Iris pigment epithelial cell (primary cell): ENCODE measurements at regions not wholly inside any gene's neighbourhood (a gene's known extent, or its start where the extent isn't known, plus 50 kb on each side); places are given as distances from the start of the nearest gene placed in this dataset.

Experiments
- DNase-seq: peaks from one replicate; pipeline ENCODE4 v3.0.0-alpha.2; 2011; ENCODE audit warnings: low read depth

DNA sequence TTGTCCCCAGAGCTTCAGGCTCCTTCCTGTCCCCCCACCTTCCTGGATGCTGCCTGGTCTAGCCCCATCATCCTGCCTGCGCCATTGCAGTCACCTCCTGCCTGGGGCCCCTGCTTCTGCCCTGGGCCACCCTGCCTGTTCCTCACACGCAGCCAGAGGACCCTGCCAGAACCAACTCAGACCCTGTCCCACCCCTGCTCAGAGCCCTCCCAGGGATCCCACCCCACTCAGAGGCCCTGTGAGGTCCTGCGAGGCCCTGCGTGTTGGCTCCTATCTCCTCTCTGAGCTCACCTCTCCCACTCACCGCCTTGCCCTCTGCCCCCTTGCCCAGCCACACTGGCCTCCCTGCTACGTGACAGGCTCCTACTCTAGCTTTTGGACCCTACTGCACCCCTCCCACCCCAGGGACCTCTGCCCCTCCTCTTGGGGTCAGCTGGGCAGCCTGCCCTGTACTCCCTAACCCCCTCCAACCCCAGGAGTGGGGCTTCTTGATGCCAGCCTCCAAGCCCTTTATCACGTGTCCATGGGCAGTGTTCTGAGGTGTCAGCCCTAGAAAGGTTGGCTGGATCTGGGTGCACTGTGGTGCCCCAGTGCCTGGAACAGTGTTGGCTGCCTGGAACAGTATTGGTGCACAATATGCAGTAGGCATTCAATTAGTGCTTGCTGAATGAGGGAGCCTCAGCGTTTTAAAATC, 68.3 kb downstream of the CEBPB start:
- DNase-seq, result no peak

GRCh38 chr20:50259705-50260478, 69.3 kb downstream of the CEBPB start:
- no peak for DNase-seq

GRCh38 chr20:50260479-50261221, 70.0 kb downstream of the CEBPB start:
- DNase-seq, result peak; percentile 49

DNA sequence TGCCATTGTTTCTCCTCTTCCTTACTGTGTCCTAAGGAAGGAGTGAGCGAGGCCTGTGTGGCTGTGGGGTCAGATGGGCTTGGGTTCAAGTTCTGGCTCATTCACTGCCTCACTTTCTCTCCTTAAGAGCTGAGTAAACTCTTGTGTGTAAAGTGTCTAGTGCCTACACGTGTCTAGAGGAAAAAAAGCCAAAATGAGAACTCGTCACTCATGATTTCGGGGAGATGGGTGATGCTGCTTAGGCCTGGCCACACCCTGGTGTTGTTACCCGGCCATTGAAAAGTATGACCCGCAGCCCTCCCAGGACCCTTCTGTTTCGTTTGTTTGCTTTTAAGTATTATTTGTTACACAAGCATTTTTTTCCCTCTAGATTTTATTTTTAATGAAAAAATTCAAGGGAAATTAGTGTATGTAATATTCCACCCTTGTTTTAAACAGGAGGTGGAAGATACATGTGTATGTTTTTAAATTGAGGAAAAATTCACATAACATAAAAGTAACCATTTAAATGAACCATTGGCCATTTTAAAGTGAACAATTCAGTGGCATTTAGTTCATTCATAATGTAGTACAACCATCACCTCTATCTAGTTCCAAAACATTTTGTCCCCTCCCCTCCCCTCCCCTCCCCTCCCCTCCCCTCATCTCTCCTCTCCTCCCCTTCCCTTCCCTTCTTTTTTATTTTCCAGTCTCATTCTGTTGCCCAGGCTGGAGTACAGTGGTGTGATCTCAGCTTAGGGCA, 71.0 kb downstream of the CEBPB start:
- no peak for DNase-seq

- DNase-seq, result no peak
Measured at GRCh38 chr20:50263831-50264230, 73.2 kb downstream of the CEBPB start.

DNA sequence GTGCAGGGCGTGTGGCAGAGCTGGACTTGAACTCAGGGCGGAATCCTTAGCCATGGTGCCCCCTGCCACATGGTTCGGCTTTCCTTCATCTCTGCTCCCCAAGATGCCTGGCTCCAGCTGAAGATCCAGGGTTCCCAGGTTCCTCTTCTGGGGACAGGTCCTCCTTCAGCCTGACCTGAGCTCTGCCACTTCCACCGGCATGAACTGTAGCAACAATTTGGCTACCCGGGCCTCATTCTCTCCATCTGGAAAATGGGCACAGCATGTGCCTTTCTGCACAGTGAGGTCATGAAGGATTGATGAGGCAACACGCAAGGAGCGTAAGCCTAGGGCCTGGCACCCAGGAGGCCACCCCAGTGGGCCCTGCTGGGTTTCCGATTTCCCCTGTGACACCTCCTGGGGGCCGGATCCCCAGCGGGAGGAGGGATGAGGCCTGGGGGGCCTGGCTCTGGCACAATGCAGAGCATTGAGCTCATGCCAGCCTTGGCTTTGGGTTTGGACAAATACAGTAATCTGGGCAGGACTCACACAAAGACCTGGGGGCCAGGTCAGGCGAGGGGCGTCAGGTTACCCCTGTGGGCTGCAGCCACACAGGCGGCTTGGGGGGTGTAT, 74.0 kb downstream of the CEBPB start:
- no peak for DNase-seq

DNA sequence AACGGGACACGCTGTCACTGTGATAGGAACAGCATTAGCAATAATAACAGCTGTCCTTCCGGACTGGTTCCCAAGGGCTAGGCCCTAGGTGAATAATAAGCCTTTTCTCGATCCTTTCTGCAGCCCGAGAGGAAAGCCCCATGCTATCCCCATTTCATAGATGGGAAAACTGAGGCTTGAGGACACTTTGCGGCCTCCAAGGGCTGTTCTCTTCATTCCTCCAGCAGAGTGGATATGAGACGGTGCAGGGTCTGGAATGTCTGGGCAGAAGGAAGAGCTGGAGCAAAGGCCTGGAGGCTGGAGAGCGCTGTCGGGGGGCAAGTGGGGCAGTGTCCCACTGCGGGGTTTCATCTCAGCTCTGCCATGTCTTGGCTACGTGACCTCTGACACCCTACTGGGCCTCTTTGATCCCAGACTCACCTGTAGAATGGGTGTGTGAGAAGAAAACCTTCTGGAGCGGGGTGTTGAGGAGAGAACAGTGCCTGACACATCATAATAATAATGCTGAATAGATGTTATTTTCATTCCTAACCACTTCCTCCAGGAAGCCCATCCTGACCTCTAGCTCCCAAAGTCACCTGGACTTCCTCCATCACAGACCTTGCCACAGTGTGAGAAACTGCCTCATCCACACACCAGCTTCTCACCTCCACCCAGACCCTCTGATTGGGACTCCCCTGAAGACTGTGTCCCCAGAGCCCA, 74.8 kb downstream of the CEBPB start:
- no peak for DNase-seq

DNA sequence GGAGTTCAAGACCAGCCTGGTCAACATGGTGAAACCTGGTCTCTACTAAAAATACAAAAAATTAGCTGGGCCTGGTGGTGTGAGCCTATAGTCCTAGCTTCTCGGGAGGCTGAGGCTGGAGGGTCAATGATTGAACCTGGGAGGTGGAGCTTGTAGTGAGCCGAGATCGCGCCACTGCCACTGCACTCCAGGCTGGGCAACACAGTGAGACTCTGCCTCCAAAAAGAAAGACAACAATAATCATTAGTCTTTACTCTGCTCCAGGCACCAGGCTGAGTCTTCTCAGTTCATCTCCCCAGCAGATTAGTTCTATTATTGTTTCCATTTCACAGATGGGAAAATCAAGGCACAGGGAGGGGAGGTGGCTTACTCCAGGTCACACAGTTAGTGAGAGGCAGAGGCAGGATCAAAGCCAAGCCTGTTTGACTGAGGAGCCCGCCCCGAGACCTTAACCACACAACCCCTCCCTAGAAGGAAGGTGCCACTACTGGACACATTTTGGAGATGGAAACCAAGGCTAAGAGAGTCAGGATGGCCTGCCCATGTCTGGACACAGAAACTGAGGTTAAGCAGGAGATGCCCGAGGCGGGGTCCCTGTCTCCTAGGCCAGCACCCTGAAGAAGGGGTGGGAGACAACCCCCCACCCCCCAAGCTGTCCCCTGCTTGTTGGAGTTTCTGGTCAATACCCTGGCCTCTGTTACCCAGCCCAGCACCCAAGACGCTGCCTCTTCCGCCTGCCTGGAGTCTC, 75.8 kb downstream of the CEBPB start:
- DNase-seq, result no peak

GRCh38 chr20:50267041-50267865, 76.6 kb downstream of the CEBPB start:
- DNase-seq, result no peak

DNA sequence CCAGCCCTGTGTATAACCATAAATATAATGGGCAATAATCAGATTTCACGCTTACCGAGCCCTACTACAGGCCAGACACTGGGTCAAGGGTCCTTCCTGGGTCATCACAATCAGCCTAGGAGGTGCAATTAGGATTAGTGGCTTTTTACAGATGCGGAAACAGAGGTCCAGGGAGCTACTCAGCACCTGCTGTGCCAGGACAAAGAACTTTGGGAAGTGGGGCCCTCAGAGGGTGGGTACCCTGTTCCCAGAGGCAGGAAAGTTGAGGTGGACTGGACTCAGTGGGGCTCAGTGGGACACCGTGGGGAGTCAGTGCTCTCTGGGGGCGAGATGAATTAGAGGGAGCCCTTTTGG, 77.2 kb downstream of the CEBPB start:
- DNase-seq, result no peak

DNA sequence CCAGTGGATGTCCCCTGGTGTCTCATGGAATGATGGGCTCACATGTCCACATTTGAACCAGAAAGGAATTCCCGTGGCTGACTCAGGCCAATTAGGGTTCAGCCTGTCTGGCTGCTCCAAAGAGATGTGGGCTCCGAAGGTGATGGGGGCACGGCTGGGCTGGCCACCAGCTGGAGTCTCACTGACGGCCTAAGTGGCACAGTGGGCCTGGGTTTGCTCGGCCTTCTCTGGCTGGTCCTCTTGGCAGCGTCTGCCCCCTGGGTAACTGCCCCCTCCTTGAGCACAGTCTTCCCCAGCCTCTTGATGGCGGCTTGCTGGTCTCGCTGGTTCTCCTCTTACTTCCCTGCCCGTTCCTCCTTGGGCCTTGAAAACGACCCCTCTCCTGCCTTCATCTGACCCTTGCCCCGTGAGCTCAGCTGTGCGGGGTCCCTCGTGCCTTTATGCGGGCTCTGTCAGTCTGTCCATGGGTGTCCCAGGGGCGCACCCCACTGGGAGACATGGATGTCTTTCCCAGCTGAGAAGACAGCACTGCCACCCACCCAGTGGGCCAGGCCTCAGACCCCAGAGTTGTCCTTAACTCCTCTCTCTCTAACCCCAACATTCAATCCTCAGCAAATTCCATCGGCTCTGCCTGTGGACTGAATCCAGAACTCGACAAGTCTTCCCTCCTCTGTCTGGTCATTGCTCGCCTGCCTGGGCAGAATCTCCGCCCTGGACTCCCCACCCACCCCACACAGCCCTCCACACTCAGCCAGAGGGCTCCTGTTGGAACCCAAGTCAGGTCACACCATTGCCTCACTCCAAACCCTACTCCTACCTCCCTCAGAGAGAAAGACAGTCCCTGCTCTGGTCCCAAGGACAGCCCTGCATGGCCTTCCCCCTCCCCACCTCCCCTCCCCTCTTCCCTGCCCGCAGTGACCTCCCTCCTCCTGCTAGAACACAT, 78.7 kb downstream of the CEBPB start:
- no peak for DNase-seq

DNA sequence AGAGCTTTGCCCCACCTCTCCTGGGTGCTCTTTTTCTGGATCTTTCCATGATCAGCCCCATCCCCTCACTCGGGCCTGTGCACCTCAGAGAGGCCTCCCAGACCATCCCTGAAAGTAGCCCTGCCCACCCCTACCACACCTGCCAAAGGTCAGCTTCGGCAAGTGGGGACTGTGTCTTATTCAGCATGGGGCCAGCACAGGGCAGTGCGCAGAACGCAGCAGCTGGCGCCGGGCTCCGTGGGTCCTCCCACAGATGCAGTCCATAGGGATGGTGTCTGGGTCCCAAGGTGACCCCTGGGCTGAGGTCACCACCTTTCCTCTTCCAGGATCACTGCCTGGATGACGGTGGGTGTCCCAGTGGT, 79.4 kb downstream of the CEBPB start:
- DNase-seq, result no peak

- DNase-seq, result no peak
Measured at GRCh38 chr20:50270569-50270968, 79.9 kb downstream of the CEBPB start.

DNA sequence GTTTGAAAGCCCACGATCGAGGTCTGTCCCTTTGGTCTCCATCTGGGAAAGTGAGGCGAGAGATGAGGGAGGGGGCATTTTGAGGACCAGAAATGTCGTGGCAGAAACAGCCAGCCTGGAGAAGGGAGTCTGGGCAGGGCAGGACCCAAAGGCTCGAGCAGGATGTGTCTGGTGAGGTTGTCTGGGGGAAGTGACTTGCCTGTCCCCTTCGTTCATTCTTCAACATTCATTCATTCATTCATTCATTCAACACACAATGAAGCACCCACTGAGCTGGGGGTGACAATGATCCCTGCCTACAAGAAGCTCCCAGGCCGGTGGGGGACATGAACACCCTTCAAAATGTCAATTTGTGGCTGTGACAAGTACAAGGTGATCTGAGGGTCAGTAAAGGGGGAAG, 80.5 kb downstream of the CEBPB start:
- no peak for DNase-seq

GRCh38 chr20:50271612-50272011, 81.0 kb downstream of the CEBPB start:
- no peak for DNase-seq

- no peak for DNase-seq
Measured at GRCh38 chr20:50272030-50272723, 81.5 kb downstream of the CEBPB start.

GRCh38 chr20:50272724-50273446, 82.3 kb downstream of the CEBPB start:
- DNase-seq, result no peak
